HG03354 (cell line): ENCODE measurements at regions not wholly inside any gene's neighbourhood (a gene's known extent, or its start where the extent isn't known, plus 50 kb on each side); places are given as distances from the start of the nearest gene placed in this dataset.

Experiments
- ATAC-seq: cut with Tn5 transposase; IDR thresholded peaks from one replicate; pipeline ENCODE4 v1.9.1; 2021; ENCODE audit warnings: mild to moderate bottlenecking; ENCODE audit not compliant: unreplicated experiment, poor library complexity, severe bottlenecking

DNA sequence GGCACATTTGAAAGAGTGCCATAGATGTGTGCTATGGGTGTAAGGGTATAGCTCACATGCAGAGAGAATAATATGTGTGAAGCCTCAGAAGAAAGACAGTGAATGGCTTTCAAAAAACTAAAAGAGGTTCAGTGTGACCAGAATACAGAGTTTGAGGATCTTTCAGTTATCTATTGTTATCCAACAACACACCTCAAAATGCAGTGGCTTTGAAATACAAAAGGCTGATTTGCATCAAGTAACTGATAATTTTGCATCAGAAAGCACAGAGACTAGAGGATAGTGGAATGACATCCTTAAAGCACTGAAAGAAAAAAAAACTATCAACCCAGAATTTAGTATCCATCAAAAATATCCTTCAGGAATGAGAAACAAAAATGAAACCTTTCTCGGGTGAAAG, 131.6 kb upstream of the IGF1 start:
- ATAC-seq = no peak

- no peak for ATAC-seq
Measured at GRCh38 chr12:102609996-102610395, 129.6 kb upstream of the IGF1 start.

GRCh38 chr12:102603021-102603420, 122.7 kb upstream of the IGF1 start:
- no peak for ATAC-seq

GRCh38 chr12:102602521-102602920, 122.2 kb upstream of the IGF1 start:
- ATAC-seq = no peak

GRCh38 chr12:102601621-102602020, 121.3 kb upstream of the IGF1 start:
- ATAC-seq = no peak

- no peak for ATAC-seq
Measured at GRCh38 chr12:102596687-102597086, 116.3 kb upstream of the IGF1 start.

- ATAC-seq = no peak
Measured at GRCh38 chr12:102596031-102596430, 115.7 kb upstream of the IGF1 start.

GRCh38 chr12:102595315-102595714, 115.0 kb upstream of the IGF1 start:
- no peak for ATAC-seq

DNA sequence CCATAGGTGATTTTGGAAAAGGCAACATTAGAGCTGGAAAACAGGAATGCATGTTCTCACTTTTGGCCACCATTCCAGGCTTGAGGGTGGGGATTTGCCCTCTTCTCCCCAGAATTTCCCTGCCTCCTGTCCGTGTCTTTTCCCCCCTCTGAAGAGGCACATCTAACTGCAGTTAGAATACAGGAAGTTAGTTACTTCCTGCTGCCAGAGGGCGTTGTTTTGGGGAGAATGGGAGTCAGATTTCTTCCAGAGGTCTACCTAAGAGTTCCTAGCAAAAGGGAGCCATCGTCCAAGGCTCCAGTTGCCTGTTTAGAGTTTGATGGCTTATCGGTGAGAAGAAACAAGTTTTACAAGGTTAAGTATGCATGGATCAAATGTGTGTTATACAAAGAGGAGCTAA, 112.8 kb upstream of the IGF1 start:
- no peak for ATAC-seq

DNA sequence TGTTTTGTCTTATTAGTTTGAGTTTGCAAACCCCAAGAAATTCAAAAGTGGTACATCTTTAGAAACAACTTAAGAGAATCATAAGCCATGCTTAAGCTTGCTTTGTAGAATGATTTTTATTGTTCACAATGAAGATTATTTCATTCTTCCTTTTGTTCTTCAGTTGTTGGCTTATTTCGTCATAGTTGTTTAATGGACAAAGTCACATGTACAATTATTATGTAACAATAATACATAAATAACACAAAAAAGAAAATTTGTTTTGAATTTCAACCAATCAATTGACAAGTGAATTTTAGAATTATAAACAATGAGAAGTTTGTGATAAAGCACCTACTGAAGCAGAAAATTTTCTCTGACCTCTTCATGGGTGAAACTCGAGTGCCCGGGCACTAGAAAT, 111.8 kb upstream of the IGF1 start:
- no peak for ATAC-seq

GRCh38 chr12:102573237-102573636, 92.9 kb upstream of the IGF1 start:
- ATAC-seq = no peak

DNA sequence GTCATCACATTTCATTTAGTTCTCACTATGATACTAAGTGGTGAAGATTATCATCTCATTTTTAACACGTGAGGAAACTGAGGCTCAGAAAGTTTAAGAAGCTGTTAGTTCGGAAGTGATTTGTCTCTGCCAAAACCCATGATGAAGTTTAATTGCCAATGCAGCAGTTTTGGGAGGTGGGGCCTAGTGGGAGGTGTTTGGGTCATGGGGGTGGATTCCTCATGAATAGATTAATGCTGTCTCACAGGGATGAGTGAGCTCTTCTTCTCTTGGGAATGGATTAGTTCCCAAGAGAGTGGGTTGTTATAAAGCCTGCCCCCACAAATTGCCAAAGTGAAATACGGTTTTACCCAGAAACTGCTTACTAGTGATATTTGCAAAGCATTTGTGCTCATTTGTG, 91.5 kb upstream of the IGF1 start:
- no peak for ATAC-seq

GRCh38 chr12:102570256-102570655, 89.9 kb upstream of the IGF1 start:
- no peak for ATAC-seq

DNA sequence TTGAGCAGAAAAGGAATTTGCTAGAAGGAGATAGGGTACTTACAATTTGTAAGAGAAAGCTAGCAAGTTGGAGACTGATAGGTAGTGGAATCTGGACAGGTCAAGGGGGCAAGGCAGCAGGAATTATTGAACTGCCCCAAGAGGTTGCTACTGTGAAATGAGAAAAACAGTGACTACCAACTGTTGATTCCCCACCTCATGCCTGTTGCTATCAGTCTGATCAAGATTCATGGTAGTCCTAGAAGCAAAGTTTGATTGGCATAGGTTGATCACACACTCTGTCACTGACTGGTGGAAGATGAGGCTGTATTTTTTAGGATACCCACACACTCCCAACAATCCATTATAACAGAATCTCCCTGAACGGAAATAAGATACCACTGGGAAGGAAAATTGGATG, 89.4 kb upstream of the IGF1 start:
- no peak for ATAC-seq

- no peak for ATAC-seq
Measured at GRCh38 chr12:102568276-102568675, 87.9 kb upstream of the IGF1 start.

- no peak for ATAC-seq
Measured at GRCh38 chr12:102567031-102567985, 86.9 kb upstream of the IGF1 start.

DNA sequence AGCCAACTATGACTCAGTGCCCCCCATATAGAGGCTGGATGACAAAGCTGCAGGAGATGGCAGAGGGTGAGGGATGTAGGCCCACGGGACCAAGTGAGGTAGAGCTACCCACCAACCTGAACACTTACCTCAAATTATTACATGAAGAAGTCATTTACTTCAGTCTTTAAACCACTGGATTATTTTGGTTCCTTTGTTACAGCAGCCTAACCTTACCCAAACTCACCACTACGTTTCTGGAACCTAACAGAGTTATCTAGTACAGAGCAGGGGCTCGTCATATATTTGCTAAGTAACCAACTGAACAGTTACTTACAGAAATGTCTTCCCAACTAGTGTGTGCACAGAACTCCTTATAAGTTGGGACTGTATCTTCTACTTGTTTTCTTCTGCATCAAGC, 85.2 kb upstream of the IGF1 start:
- ATAC-seq = no peak

DNA sequence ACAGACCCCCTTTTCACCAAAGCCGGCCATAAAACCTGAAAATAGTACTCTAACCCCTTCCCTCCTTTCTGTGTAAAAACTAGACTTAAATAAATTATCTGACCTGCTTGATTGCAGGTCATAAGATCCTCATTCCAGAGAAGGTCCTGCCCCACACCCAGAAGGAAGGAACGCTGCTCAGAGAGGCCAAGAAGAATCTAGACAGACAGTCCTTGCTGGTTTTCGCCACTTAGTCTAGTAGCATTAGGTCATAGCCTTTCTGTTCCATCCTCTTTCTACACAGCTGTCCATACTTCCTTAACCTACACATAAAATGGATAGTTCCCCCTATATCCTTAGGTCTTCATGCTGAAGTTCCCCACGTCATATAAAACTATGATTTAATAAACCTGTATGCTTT, 83.7 kb upstream of the IGF1 start:
- ATAC-seq = no peak

- ATAC-seq = no peak
Measured at GRCh38 chr12:102562836-102563425, 82.6 kb upstream of the IGF1 start.

- ATAC-seq = no peak
Measured at GRCh38 chr12:102551186-102551585, 70.8 kb upstream of the IGF1 start.

DNA sequence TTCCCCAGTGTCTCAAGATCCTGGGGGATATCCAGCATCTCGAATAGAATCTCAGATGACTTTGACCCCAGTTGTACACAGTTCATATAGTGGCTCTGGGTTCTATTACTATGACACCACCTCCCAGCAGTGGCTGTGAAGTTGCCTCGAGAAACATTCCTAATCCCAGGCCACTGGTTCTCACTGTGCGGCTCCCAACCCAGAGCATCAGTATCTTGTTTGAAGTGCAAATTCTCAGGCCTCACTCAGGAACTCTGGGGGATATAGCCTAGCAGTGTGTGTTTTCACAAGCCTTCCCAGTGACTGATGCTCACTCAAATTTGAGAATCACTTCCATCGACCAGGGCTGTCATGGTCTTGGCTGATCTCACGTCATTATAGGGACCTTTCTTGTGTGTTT, 69.3 kb upstream of the IGF1 start:
- ATAC-seq = no peak
